ENCODE measurements at regions not wholly inside any gene's neighbourhood (a gene's known extent, or its start where the extent isn't known, plus 50 kb on each side); places are given as distances from the start of the nearest gene placed in this dataset.
"Not testable (repeated sequence)": the region's sequence is repeated elsewhere in the genome, so short reads cannot be mapped to it uniquely, and the experiment has no call there.

- TF ChIP-seq, protein P1, sequence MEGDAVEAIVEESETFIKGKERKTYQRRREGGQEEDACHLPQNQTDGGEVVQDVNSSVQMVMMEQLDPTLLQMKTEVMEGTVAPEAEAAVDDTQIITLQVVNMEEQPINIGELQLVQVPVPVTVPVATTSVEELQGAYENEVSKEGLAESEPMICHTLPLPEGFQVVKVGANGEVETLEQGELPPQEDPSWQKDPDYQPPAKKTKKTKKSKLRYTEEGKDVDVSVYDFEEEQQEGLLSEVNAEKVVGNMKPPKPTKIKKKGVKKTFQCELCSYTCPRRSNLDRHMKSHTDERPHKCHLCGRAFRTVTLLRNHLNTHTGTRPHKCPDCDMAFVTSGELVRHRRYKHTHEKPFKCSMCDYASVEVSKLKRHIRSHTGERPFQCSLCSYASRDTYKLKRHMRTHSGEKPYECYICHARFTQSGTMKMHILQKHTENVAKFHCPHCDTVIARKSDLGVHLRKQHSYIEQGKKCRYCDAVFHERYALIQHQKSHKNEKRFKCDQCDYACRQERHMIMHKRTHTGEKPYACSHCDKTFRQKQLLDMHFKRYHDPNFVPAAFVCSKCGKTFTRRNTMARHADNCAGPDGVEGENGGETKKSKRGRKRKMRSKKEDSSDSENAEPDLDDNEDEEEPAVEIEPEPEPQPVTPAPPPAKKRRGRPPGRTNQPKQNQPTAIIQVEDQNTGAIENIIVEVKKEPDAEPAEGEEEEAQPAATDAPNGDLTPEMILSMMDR (IDR thresholded peaks at IDR 0.05; ENCODE audit: poor library complexity, severe bottlenecking), result no peak
- peaks cover 8% of the 10 kb centered on the region for H3K9me3 ChIP-seq (ENCODE audit: severe bottlenecking)
- DNase-seq (ENCODE audit: low spot score), result no peak
Measured at GRCh38 chrX:1853916-1854315, 239.1 kb downstream of the ASMT start.

DNA sequence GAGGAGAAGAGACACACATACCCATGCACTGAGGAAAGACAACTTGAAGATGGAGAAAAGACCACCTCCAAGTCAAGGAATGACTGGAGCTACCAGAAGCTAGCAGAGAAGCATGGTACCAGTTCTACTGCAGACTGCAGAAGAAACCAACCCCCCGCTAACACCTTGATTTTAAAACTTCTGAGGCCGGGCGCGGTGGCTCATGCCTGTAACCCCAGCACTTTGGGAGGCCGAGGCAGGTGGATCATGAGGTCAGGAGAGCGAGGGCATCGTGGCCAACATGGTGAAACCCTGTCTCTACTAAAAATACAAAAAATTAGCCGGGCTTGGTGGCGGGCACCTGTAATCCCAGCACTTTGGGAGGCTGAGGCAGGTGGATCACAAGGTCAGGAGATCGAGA, 240.0 kb downstream of the ASMT start:
- not testable (repeated sequence) for H3K9me3 ChIP-seq (ENCODE audit: severe bottlenecking); H3K27me3 ChIP-seq (ENCODE audit: insufficient read depth, poor library complexity, severe bottlenecking); ATAC-seq (ENCODE audit: low read depth); H3K36me3 ChIP-seq (ENCODE audit: low read depth); H3K4me3 ChIP-seq (ENCODE audit: severe bottlenecking); H3K27ac ChIP-seq (ENCODE audit: poor library complexity, severe bottlenecking); H3K4me1 ChIP-seq (ENCODE audit: insufficient read depth, poor library complexity, severe bottlenecking)
- peak; percentile 18 for DNase-seq (ENCODE audit: low spot score)

More at GRCh38 chrX:1853916-1854315, 239.1 kb downstream of the ASMT start:
- ATAC-seq (ENCODE audit: low read depth), result no peak
- no peak overlapping the region for H3K4me3 ChIP-seq (ENCODE audit: severe bottlenecking)
- H3K4me1 ChIP-seq (ENCODE audit: insufficient read depth, poor library complexity, severe bottlenecking), result no peaks in the 10 kb centered on the region
- H3K27me3 ChIP-seq (ENCODE audit: insufficient read depth, poor library complexity, severe bottlenecking), result no peaks in the 10 kb centered on the region
- no peaks in the 10 kb centered on the region for H3K36me3 ChIP-seq (ENCODE audit: low read depth)
- peak overlapping the region; percentile 25 for H3K27ac ChIP-seq (ENCODE audit: poor library complexity, severe bottlenecking)

DNA sequence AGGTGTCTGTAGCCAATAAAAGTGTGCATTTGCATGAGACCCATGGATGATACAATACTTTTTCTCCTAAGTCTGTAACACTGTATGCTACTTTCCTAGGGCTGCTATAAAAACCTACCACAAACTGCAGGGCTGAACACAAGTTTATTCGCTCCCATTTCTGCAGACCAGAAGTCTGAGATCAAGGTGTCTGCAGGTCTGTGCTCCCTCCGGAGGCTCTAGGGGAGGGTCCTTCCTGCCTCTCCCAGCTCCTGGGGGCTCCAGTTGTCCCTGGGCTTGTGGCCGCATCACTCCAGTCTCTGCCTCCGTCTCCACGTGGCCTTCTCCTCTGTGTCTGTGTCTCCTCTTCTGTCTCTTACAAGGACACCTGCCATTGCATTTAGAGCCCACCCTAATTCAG, 244.4 kb downstream of the ASMT start:
- DNase-seq (ENCODE audit: low spot score); H3K4me3 ChIP-seq (ENCODE audit: severe bottlenecking); H3K27me3 ChIP-seq (ENCODE audit: insufficient read depth, poor library complexity, severe bottlenecking); H3K36me3 ChIP-seq (ENCODE audit: low read depth); H3K4me1 ChIP-seq (ENCODE audit: insufficient read depth, poor library complexity, severe bottlenecking); H3K27ac ChIP-seq (ENCODE audit: poor library complexity, severe bottlenecking); H3K9me3 ChIP-seq (ENCODE audit: severe bottlenecking); ATAC-seq (ENCODE audit: low read depth): not testable (repeated sequence)

DNA sequence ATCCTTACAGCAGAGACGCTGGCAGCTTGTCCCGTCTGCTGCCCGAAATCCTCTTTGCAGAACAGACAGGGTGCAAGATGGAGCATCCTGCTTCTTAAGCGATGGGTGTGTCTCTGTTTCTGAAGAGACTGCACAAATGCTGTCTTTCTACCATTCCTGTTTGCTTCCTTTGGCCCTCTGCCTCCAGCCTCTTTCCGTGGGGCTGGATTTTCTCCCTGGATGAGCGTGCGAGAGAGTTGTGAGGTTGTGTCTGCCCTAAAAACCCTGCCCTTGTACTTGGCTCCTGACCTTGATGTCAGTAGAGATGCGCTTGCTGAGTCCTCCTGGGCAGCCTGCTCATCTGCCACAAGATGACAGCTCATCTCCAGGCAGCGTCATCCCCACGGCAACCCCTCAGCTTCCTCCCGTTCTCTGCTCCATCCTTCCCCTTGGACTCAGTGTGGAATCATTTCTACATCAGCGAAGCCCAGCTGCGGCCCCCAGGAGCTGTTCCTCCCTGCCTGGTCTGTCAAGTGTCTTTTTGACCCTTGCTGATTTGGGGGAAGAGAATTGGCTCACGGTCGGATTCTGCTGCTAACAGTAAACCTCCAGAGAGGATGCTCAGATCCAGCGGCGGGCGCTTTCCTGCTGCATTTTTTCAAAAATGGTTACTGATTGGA, 246.2 kb downstream of the ASMT start:
- Histone ChIP-seq H3K27me3 (ENCODE audit: insufficient read depth, poor library complexity, severe bottlenecking) (no peaks in the 10 kb centered on the region), H3K4me1 (ENCODE audit: insufficient read depth, poor library complexity, severe bottlenecking) (no peaks in the 10 kb centered on the region), H3K36me3 (ENCODE audit: low read depth) (no peaks in the 10 kb centered on the region), H3K4me3 (ENCODE audit: severe bottlenecking) (no peak overlapping the region), H3K9me3 (ENCODE audit: severe bottlenecking) (peaks cover 2% of the 10 kb centered on the region), H3K27ac (ENCODE audit: poor library complexity, severe bottlenecking) (no peak overlapping the region)
- TF ChIP-seq, protein P1 (IDR thresholded peaks at IDR 0.05; ENCODE audit: poor library complexity, severe bottlenecking), result no peak
- no peak for ATAC-seq (ENCODE audit: low read depth)
- DNase-seq (ENCODE audit: low spot score), result no peak

GRCh38 chrX:1863995-1864394, 249.1 kb downstream of the ASMT start:
- H3K4me3 ChIP-seq (ENCODE audit: severe bottlenecking); H3K4me1 ChIP-seq (ENCODE audit: insufficient read depth, poor library complexity, severe bottlenecking); H3K27me3 ChIP-seq (ENCODE audit: insufficient read depth, poor library complexity, severe bottlenecking); DNase-seq (ENCODE audit: low spot score); H3K36me3 ChIP-seq (ENCODE audit: low read depth); H3K9me3 ChIP-seq (ENCODE audit: severe bottlenecking); H3K27ac ChIP-seq (ENCODE audit: poor library complexity, severe bottlenecking); ATAC-seq (ENCODE audit: low read depth): not testable (repeated sequence)

DNA sequence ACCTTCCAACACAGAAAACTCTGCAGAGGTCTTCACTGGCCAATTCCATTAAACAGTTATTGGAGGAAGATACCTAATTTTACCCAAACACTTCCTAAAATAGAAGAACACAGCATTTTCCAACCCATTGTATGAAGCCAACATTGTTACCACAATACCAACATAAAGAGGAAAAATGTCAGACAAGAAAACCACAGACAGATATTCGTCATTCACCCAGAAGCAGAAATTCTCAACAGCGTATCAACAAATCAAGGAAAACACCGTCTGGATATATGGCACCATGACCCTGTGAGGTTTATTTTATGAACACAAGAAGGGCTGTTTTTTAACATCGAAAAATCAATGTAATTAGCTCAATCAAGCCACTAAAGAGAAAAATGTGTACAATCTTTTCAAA, 255.6 kb downstream of the ASMT start:
- no peaks in the 10 kb centered on the region for H3K4me1 ChIP-seq (ENCODE audit: insufficient read depth, poor library complexity, severe bottlenecking)
- no peaks in the 10 kb centered on the region for H3K36me3 ChIP-seq (ENCODE audit: low read depth)
- H3K27ac ChIP-seq (ENCODE audit: poor library complexity, severe bottlenecking), result no peak overlapping the region
- no peak for ATAC-seq (ENCODE audit: low read depth)
- TF ChIP-seq, protein P1 (IDR thresholded peaks at IDR 0.05; ENCODE audit: poor library complexity, severe bottlenecking), result no peak
- no peaks in the 10 kb centered on the region for H3K27me3 ChIP-seq (ENCODE audit: insufficient read depth, poor library complexity, severe bottlenecking)
- no peak for DNase-seq (ENCODE audit: low spot score)
- peaks cover 8% of the 10 kb centered on the region for H3K9me3 ChIP-seq (ENCODE audit: severe bottlenecking)
- no peak overlapping the region for H3K4me3 ChIP-seq (ENCODE audit: severe bottlenecking)

Measured in RWPE2 (cell line).